DND-41 (cell line): ENCODE measurements at regions not wholly inside any gene's neighbourhood (a gene's known extent, or its start where the extent isn't known, plus 50 kb on each side); places are given as distances from the start of the nearest gene placed in this dataset.

Source experiments
- ATAC-seq: fragments of 200-7000 bp; cut with Tn5 transposase; 3 replicates; pipeline ENCODE4 v1.9.1; 2021; ENCODE audit warnings: low read depth; ENCODE audit not compliant: insufficient read depth
- DNase-seq: peaks from one replicate; pipeline ENCODE4 v3.0.0-alpha.2; 2020
- H2AFZ ChIP-seq: 2 replicates; pipeline ENCODE4 v1.6.0; 2012; ENCODE audit warnings: low read depth, low read length
- H3K27ac ChIP-seq: 2 replicates; pipeline ENCODE4 v1.5.1; 2012; ENCODE audit warnings: low read length, inconsistent platforms
- H3K27me3 ChIP-seq: fragments of 200-600 bp; sonication (generic); 2 replicates; pipeline ENCODE4 v1.6.0; 2012; ENCODE audit warnings: low read length, mild to moderate bottlenecking, inconsistent platforms; ENCODE audit not compliant: insufficient read depth, poor library complexity
- H3K36me3 ChIP-seq: 2 replicates; pipeline ENCODE4 v1.5.1; 2012; ENCODE audit warnings: low read length, inconsistent platforms; ENCODE audit not compliant: insufficient read depth
- H3K4me1 ChIP-seq: 2 replicates; pipeline ENCODE4 v1.5.1; 2012; ENCODE audit warnings: mild to moderate bottlenecking, low read length; ENCODE audit not compliant: insufficient read depth
- H3K4me2 ChIP-seq: 2 replicates; pipeline ENCODE4 v1.6.0; 2012; ENCODE audit warnings: mild to moderate bottlenecking, moderate library complexity, low read length, inconsistent platforms; ENCODE audit not compliant: insufficient read depth
- H3K4me3 ChIP-seq, 2 experiments: fragments of 200-600 bp in 1 of 2; shearing (Covaris generic) in 1 of 2; 2 replicates each; pipeline ENCODE4 v1.5.1; 2012 to 2016; ENCODE audit warnings: inconsistent platforms in 2 of 2, low read length in 2 of 2, mild to moderate bottlenecking in 2 of 2, low read depth in 1 of 2, moderate library complexity in 1 of 2
- H3K79me2 ChIP-seq: 2 replicates; pipeline ENCODE4 v1.6.0; 2012; ENCODE audit warnings: low read length, inconsistent platforms; ENCODE audit not compliant: insufficient read depth
- H3K9ac ChIP-seq: 2 replicates; pipeline ENCODE4 v1.6.0; 2012; ENCODE audit warnings: low read depth, mild to moderate bottlenecking, inconsistent platforms, low read length, moderate library complexity
- H3K9me3 ChIP-seq: 2 replicates; pipeline ENCODE4 v1.5.1; 2012; ENCODE audit warnings: low read length, moderate library complexity, mild to moderate bottlenecking, inconsistent platforms; ENCODE audit not compliant: insufficient read depth, severe bottlenecking
- H4K20me1 ChIP-seq: 2 replicates; pipeline ENCODE4 v1.6.0; 2012; ENCODE audit warnings: low read length; ENCODE audit not compliant: insufficient read depth
- EZH2 ChIP-seq: IDR thresholded peaks from 3 replicates; pipeline ENCODE4 v1.6.1; 2012; ENCODE audit warnings: borderline replicate concordance, low read depth, mild to moderate bottlenecking, moderate library complexity, low read length, inconsistent platforms; ENCODE audit not compliant: severe bottlenecking
- TF ChIP-seq, protein P1 (sequence below): IDR thresholded peaks from 2 replicates; pipeline ENCODE4 v1.5.1; 2012; ENCODE audit warnings: borderline replicate concordance, low read length, moderate library complexity, mild to moderate bottlenecking; ENCODE audit not compliant: poor library complexity, severe bottlenecking; ENCODE audit errors: extremely low read depth

DNA sequence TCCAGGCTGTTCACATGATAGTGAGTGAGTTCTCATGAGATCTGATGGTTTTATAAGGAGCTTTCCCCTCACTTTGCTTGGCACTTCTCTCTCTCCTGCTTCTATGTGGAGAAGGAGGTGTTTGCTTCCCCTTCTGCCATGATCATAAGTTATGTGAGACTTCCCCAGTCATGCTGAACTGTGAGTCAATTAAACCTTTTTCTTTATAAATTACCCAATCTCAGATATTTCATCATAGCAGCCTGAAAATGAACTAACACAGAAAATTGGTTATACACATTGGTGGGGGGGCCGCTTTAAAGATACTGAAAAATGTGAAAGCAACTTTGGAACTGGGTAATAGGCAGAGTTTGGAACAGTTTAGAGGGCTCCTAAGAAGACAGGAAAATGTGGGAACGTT, 741.1 kb upstream of the LUZP2 start:
- Histone ChIP-seq H3K36me3 (no peaks in the 10 kb centered on the region), H2AFZ (no peak overlapping the region), H3K27me3 (no peaks in the 10 kb centered on the region), H3K9me3 (peaks cover 14% of the 10 kb centered on the region), H3K4me1 (no peaks in the 10 kb centered on the region), H4K20me1 (no peaks in the 10 kb centered on the region), H3K4me3 (no peak overlapping the region), H3K27ac (no peak overlapping the region), H3K79me2 (no peaks in the 10 kb centered on the region), H3K4me2 (no peak overlapping the region), H3K9ac (no peak overlapping the region)
- no peak for DNase-seq
- TF ChIP-seq, protein P1, sequence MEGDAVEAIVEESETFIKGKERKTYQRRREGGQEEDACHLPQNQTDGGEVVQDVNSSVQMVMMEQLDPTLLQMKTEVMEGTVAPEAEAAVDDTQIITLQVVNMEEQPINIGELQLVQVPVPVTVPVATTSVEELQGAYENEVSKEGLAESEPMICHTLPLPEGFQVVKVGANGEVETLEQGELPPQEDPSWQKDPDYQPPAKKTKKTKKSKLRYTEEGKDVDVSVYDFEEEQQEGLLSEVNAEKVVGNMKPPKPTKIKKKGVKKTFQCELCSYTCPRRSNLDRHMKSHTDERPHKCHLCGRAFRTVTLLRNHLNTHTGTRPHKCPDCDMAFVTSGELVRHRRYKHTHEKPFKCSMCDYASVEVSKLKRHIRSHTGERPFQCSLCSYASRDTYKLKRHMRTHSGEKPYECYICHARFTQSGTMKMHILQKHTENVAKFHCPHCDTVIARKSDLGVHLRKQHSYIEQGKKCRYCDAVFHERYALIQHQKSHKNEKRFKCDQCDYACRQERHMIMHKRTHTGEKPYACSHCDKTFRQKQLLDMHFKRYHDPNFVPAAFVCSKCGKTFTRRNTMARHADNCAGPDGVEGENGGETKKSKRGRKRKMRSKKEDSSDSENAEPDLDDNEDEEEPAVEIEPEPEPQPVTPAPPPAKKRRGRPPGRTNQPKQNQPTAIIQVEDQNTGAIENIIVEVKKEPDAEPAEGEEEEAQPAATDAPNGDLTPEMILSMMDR: no peak
- TF ChIP-seq EZH2: no peak
- ATAC-seq: no peak

DNA sequence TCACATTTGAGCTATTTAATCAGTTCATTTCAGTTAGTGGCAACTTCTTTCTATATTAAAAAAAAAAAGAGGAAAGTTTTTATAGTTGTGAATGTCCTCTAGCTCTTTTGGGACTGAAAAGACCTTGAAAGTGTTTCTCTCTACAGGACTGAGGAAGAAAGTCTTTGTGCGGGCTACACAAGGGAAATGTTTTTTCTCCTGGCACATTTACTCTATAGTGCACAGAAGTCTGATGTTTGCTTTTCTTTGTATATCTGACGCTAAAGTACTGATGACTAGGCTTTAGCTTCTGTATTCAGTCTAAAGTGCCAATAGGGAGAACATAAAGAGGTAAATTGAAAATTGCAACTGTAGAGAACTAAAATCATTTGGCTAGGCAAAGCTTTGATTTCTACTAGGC, 737.4 kb upstream of the LUZP2 start:
- Histone ChIP-seq H3K9me3 (peaks cover 14% of the 10 kb centered on the region), H3K9ac (no peak overlapping the region), H3K27me3 (no peaks in the 10 kb centered on the region), H2AFZ (no peak overlapping the region), H3K4me1 (no peaks in the 10 kb centered on the region), H3K27ac (no peak overlapping the region), H3K36me3 (no peaks in the 10 kb centered on the region), H3K4me2 (no peak overlapping the region), H3K4me3 (no peak overlapping the region), H4K20me1 (no peaks in the 10 kb centered on the region), H3K79me2 (no peaks in the 10 kb centered on the region)
- no peak for TF ChIP-seq EZH2
- TF ChIP-seq, protein P1: no peak
- ATAC-seq (no peak), DNase-seq (no peak)

- no peak for DNase-seq
- Histone ChIP-seq H3K4me3 (no peak overlapping the region), H4K20me1 (no peaks in the 10 kb centered on the region), H3K27me3 (no peaks in the 10 kb centered on the region), H3K4me2 (no peak overlapping the region), H3K27ac (no peak overlapping the region), H3K9me3 (peaks cover 28% of the 10 kb centered on the region), H3K9ac (no peak overlapping the region), H2AFZ (no peak overlapping the region), H3K4me1 (no peaks in the 10 kb centered on the region), H3K79me2 (no peaks in the 10 kb centered on the region), H3K36me3 (no peaks in the 10 kb centered on the region)
- ATAC-seq: no peak
- TF ChIP-seq, protein P1: no peak
- no peak for TF ChIP-seq EZH2
These were observed 732.6 kb upstream of the LUZP2 start for GRCh38 chr11:23764286-23764685.
